OCI-LY3 (cell line): ENCODE measurements at regions not wholly inside any gene's neighbourhood (a gene's known extent, or its start where the extent isn't known, plus 50 kb on each side); places are given as distances from the start of the nearest gene placed in this dataset.

ENCODE experiments used
- H2AFZ ChIP-seq: fragments of 200-600, 300-600 bp; shearing (Covaris generic); 2 replicates; pipeline ENCODE4 v1.6.0; 2014; ENCODE audit warnings: antibody characterized with exemption, low read depth, low read length
- H3K27ac ChIP-seq: fragments of 200-600, 300-600 bp; sonication (generic); 2 replicates; pipeline ENCODE4 v1.5.1; 2014; ENCODE audit warnings: mild to moderate bottlenecking, low read length, moderate library complexity, mixed read lengths
- H3K27me3 ChIP-seq: fragments of 200-600, 300-600 bp; sonication (generic); 2 replicates; pipeline ENCODE4 v1.6.1; 2014; ENCODE audit warnings: low read depth, low read length, mixed read lengths
- H3K36me3 ChIP-seq: fragments of 200-600, 300-600 bp; sonication (generic); replicated peaks from 2 replicates; pipeline ENCODE3; 2014; ENCODE audit warnings: low read depth, low read length, mixed read lengths
- H3K4me1 ChIP-seq: fragments of 300-600, 200-600 bp; sonication (generic); 2 replicates; pipeline ENCODE4 v1.6.1; 2014; ENCODE audit warnings: low read length, mixed read lengths
- H3K4me2 ChIP-seq: fragments of 200-600, 300-600 bp; sonication (generic); 2 replicates; pipeline ENCODE4 v1.6.1; 2014; ENCODE audit warnings: low read length, mixed read lengths
- H3K4me3 ChIP-seq: fragments of 300-600, 200-600 bp; sonication (generic); 2 replicates; pipeline ENCODE4 v1.5.1; 2014; ENCODE audit warnings: antibody characterized with exemption, mild to moderate bottlenecking, low read length, moderate library complexity
- H3K79me2 ChIP-seq: fragments of 300-600, 200-600 bp; shearing (Covaris generic); 2 replicates; pipeline ENCODE4 v1.6.1; 2014; ENCODE audit warnings: mild to moderate bottlenecking, low read length, mixed read lengths
- H3K9ac ChIP-seq: fragments of 300-600, 200-600 bp; shearing (Covaris generic); 2 replicates; pipeline ENCODE4 v1.6.0; 2014; ENCODE audit warnings: mild to moderate bottlenecking, low read length, moderate library complexity
- H3K9me3 ChIP-seq: fragments of 200-600, 300-600 bp; shearing (Covaris generic); 2 replicates; pipeline ENCODE4 v1.6.1; 2014; ENCODE audit warnings: low read length, mixed read lengths; ENCODE audit not compliant: insufficient read depth
- H4K20me1 ChIP-seq: fragments of 200-600, 300-600 bp; sonication (generic); 2 replicates; pipeline ENCODE4 v1.6.1; 2016; ENCODE audit warnings: low read length, mixed read lengths; ENCODE audit not compliant: insufficient read depth
- CTCF ChIP-seq: fragments of 200-600, 300-600 bp; sonication (generic); IDR thresholded peaks from 2 replicates; pipeline ENCODE4 v1.5.1; 2014; ENCODE audit warnings: antibody characterized with exemption, low read length, low read depth
- EZH2phosphoT487 ChIP-seq: fragments of 200-600 bp; shearing (Covaris generic); IDR thresholded peaks from 2 replicates; pipeline ENCODE4 v1.6.1; 2018; ENCODE audit warnings: antibody characterized with exemption, mixed run types, low read depth

DNA sequence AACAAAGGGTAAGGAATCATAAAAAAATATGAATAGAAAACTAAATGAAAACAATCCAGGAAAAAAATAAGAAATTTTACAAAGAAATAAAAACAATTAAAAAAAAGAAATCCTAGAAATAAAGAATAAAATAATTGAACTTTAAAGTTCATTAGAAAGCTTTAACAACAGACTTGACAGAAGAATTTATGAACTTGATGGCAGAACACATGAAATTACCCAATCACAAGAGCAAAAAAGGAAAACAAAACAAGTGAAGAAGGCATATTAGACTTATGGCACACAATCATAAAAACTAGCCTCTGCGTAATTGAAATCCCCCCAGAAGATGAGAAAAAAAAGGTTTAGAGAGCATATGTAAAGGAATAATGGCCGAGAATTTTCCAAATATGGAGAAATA is 802.5 kb upstream of the B3GALT2 start:
- Histone ChIP-seq H3K36me3 (peaks cover 12% of the 10 kb centered on the region), H3K4me1 (no peaks in the 10 kb centered on the region)

DNA sequence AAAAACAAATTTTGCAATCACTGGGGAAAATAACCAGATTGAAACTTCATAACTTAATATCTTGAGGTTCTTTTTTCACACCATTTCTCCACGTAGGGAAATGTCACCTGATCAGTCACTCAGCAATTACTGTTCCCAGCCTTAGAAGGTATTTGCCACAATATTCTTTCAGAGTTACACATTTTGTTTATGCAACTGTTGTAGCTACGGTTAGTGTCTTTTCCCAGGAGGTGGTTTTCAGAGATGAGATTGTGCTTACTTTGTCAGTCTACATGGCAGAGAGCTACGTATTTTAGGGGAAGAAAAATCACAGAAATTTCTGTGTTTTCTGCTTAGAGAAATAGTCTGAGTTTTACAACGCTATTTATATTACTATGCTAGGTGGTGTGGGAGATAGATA is 792.8 kb upstream of the B3GALT2 start:
- Histone ChIP-seq H3K27ac (no peak overlapping the region), H3K4me3 (no peak overlapping the region), H2AFZ (no peak overlapping the region), H3K27me3 (no peaks in the 10 kb centered on the region), H3K9me3 (no peaks in the 10 kb centered on the region), H3K36me3 (no peaks in the 10 kb centered on the region), H4K20me1 (no peaks in the 10 kb centered on the region), H3K9ac (no peak overlapping the region), H3K79me2 (no peaks in the 10 kb centered on the region), H3K4me1 (no peaks in the 10 kb centered on the region), H3K4me2 (no peak overlapping the region)
- TF ChIP-seq CTCF (no peak), EZH2phosphoT487 (no peak)

More for the DNA sequence above, 802.5 kb upstream of the B3GALT2 start:
- Histone ChIP-seq H3K27ac (no peak overlapping the region), H3K9me3 (peaks cover 39% of the 10 kb centered on the region; the same call in 1 of the 2 replicates), H2AFZ (no peak overlapping the region), H3K27me3 (no peaks in the 10 kb centered on the region), H3K79me2 (no peaks in the 10 kb centered on the region), H4K20me1 (no peaks in the 10 kb centered on the region), H3K9ac (no peak overlapping the region), H3K4me3 (no peak overlapping the region), H3K4me2 (no peak overlapping the region)
- TF ChIP-seq CTCF (no peak), EZH2phosphoT487 (no peak)

DNA sequence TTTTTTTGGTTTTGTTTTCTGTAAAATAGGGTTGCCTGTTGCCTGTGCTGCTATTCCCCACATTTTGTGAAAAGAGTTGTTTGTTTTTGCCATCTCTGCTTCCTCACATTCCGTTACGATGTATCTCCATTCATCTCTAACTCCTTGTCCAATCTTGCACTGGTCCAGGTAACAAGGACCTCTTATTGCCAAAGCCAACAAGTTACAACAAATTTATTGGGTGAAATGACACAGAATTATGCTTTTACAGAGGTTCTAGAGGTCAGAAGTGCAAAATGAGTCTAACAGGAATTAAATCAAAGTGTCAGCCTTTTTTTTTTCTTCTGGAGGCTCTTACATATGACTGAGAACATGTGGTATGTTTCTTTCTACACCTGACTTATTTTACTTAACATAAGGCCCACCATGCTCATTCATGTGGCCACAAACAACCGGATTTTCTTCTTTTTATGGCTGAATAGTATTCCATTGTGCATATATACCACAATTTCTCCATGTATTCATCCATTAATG is 787.9 kb upstream of the B3GALT2 start:
- no peak for TF ChIP-seq CTCF
- TF ChIP-seq EZH2phosphoT487: no peak
- no peak overlapping the region for H2AFZ ChIP-seq

DNA sequence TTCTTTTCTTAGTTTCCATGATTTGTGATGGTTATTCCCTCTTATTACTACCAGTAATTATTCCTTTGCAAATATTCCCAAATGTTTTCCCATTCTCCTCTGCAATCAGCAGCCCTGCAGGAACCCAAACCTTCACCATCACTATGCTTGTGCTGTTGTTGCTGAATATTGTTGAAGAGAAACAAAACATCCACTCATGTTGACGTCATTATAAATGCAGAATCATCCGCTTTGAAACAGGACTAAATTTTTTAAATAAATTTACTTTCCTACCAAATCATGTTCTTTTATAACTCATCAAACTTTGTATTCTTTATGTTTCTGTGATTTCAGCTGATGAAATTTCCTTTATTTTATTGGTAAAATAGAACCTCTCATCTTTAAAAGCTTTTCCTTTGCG is 787.0 kb upstream of the B3GALT2 start:
- no peak overlapping the region for H3K4me3 ChIP-seq
- H3K9me3 ChIP-seq: no peaks in the 10 kb centered on the region
- no peak overlapping the region for H3K9ac ChIP-seq
- no peaks in the 10 kb centered on the region for H3K79me2 ChIP-seq
- no peak overlapping the region for H3K27ac ChIP-seq
- H3K4me1 ChIP-seq: no peaks in the 10 kb centered on the region
- H4K20me1 ChIP-seq: no peaks in the 10 kb centered on the region
- H3K4me2 ChIP-seq: no peak overlapping the region
- H3K27me3 ChIP-seq: no peaks in the 10 kb centered on the region
- no peaks in the 10 kb centered on the region for H3K36me3 ChIP-seq
- no peak overlapping the region for H2AFZ ChIP-seq
- TF ChIP-seq EZH2phosphoT487: no peak
- no peak for TF ChIP-seq CTCF

More for the DNA sequence above, 787.9 kb upstream of the B3GALT2 start:
- H3K4me3 ChIP-seq: no peak overlapping the region
- no peaks in the 10 kb centered on the region for H3K36me3 ChIP-seq
- H3K4me2 ChIP-seq: no peak overlapping the region
- no peak overlapping the region for H3K27ac ChIP-seq
- H3K27me3 ChIP-seq: no peaks in the 10 kb centered on the region
- no peaks in the 10 kb centered on the region for H3K79me2 ChIP-seq
- no peaks in the 10 kb centered on the region for H3K9me3 ChIP-seq
- no peaks in the 10 kb centered on the region for H4K20me1 ChIP-seq
- no peaks in the 10 kb centered on the region for H3K4me1 ChIP-seq
- H3K9ac ChIP-seq: no peak overlapping the region
